ENCODE measurements at regions not wholly inside any gene's neighbourhood (a gene's known extent, or its start where the extent isn't known, plus 50 kb on each side); places are given as distances from the start of the nearest gene placed in this dataset.
"Not testable (repeated sequence)": the region's sequence is repeated elsewhere in the genome, so short reads cannot be mapped to it uniquely, and the experiment has no call there.

GRCh38 chr2:163949693-163950092 is 213.9 kb upstream of the FIGN start:
- DNase-seq (ENCODE audit: low spot score): no peak

GRCh38 chr2:163944347-163944737 is 208.5 kb upstream of the FIGN start:
- no peak for DNase-seq (ENCODE audit: low spot score)

- peak; percentile 47 for DNase-seq (ENCODE audit: low spot score)
Observed at GRCh38 chr2:163943403-163944346, 207.9 kb upstream of the FIGN start.

GRCh38 chr2:163934131-163934530 is 198.3 kb upstream of the FIGN start:
- peak; percentile 23 for DNase-seq (ENCODE audit: low spot score)

- DNase-seq (ENCODE audit: low spot score): peak; percentile 1
Observed at GRCh38 chr2:163919717-163920116, 183.9 kb upstream of the FIGN start.

- not testable (repeated sequence) for DNase-seq (ENCODE audit: low spot score)
Observed at GRCh38 chr2:163914486-163914885, 178.7 kb upstream of the FIGN start.

- DNase-seq (ENCODE audit: low spot score): not testable (repeated sequence)
Observed at GRCh38 chr2:163913532-163913944, 177.7 kb upstream of the FIGN start.

GRCh38 chr2:163909411-163910080 is 173.7 kb upstream of the FIGN start:
- no peak for DNase-seq (ENCODE audit: low spot score)

GRCh38 chr2:163906410-163906809 is 170.6 kb upstream of the FIGN start:
- DNase-seq (ENCODE audit: low spot score): no peak

- no peak for DNase-seq (ENCODE audit: low spot score)
Observed at GRCh38 chr2:163897799-163898198, 162.0 kb upstream of the FIGN start.

- DNase-seq (ENCODE audit: low spot score): not testable (repeated sequence)
Observed at GRCh38 chr2:163893444-163893843, 157.6 kb upstream of the FIGN start.

- DNase-seq (ENCODE audit: low spot score): no peak
Observed at GRCh38 chr2:163888591-163888990, 152.8 kb upstream of the FIGN start.

GRCh38 chr2:163887182-163887581 is 151.4 kb upstream of the FIGN start:
- DNase-seq (ENCODE audit: low spot score): no peak

- DNase-seq (ENCODE audit: low spot score): no peak
Observed at GRCh38 chr2:163884416-163884815, 148.6 kb upstream of the FIGN start.

- peak; percentile 26 for DNase-seq (ENCODE audit: low spot score)
Observed at GRCh38 chr2:163878718-163879117, 142.9 kb upstream of the FIGN start.

- peak; percentile 43 for DNase-seq (ENCODE audit: low spot score)
Observed at GRCh38 chr2:163877316-163877715, 141.5 kb upstream of the FIGN start.

GRCh38 chr2:163863073-163863472 is 127.3 kb upstream of the FIGN start:
- DNase-seq (ENCODE audit: low spot score): no peak

- peak; percentile 54 for DNase-seq (ENCODE audit: low spot score)
Observed at GRCh38 chr2:163859951-163860350, 124.1 kb upstream of the FIGN start.

- DNase-seq (ENCODE audit: low spot score): peak; percentile 7
Observed at GRCh38 chr2:163856941-163857340, 121.1 kb upstream of the FIGN start.

- no peak for DNase-seq (ENCODE audit: low spot score)
Observed at GRCh38 chr2:163852616-163853015, 116.8 kb upstream of the FIGN start.

GRCh38 chr2:163849756-163850435 is 114.1 kb upstream of the FIGN start:
- peak; percentile 13 for DNase-seq (ENCODE audit: low spot score)

- no peak for DNase-seq (ENCODE audit: low spot score)
Observed at GRCh38 chr2:163838890-163839289, 103.1 kb upstream of the FIGN start.

- no peak for DNase-seq (ENCODE audit: low spot score)
Observed at GRCh38 chr2:163836167-163836566, 100.4 kb upstream of the FIGN start.
